ENCODE measurements at regions not wholly inside any gene's neighbourhood (a gene's known extent, or its start where the extent isn't known, plus 50 kb on each side); places are given as distances from the start of the nearest gene placed in this dataset.

DNA sequence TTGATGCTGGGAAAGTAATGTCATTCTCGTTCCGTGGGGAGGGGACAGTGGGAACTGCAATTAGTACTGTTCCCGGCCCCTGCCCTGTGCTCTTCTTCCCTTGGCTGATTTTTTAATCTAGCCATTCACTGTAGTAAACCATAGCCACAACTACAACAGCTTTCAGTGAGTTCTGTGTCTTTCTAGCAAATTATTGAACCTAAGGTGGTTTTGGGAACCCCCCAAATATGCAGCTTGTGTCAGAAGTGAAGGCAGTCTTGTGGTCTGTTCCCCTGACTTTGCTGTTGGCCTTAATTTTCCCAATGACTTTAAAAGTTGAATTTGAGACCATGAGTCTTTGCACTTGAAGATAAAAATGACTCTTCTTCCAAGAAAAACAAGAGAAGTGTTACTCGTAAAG lies 114.3 kb upstream of the ETV6 start:
- no peak overlapping the region for H3K14ac ChIP-seq (ENCODE audit: insufficient read depth, low read length)
- TF ChIP-seq, protein P1, sequence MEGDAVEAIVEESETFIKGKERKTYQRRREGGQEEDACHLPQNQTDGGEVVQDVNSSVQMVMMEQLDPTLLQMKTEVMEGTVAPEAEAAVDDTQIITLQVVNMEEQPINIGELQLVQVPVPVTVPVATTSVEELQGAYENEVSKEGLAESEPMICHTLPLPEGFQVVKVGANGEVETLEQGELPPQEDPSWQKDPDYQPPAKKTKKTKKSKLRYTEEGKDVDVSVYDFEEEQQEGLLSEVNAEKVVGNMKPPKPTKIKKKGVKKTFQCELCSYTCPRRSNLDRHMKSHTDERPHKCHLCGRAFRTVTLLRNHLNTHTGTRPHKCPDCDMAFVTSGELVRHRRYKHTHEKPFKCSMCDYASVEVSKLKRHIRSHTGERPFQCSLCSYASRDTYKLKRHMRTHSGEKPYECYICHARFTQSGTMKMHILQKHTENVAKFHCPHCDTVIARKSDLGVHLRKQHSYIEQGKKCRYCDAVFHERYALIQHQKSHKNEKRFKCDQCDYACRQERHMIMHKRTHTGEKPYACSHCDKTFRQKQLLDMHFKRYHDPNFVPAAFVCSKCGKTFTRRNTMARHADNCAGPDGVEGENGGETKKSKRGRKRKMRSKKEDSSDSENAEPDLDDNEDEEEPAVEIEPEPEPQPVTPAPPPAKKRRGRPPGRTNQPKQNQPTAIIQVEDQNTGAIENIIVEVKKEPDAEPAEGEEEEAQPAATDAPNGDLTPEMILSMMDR (conservative IDR thresholded peaks at IDR 0.05), result no peak
- H3K4ac ChIP-seq (ENCODE audit: low read depth, low read length), result no peak overlapping the region
- Mint-ChIP-seq H3K36me3 (ENCODE audit: insufficient read depth in 1 of 3, low read depth in 3 of 3) (no peaks in the 10 kb centered on the region), H3K9me3 (peaks cover 0 to 5% of the 10 kb centered on the region in 2 experiments; a peak in 2 of 5 replicates), H3K4me3 (no peak overlapping the region), H3K4me1 (no peaks in the 10 kb centered on the region), H3K27me3 (ENCODE audit: low read depth) (peaks cover 21% of the 10 kb centered on the region), H3K27ac (no peak overlapping the region)
- no peak overlapping the region for H3K18ac ChIP-seq (ENCODE audit: insufficient read length, low read depth, low read length)
- H4K91ac ChIP-seq (ENCODE audit: insufficient read length, low read depth, low read length), result no peak overlapping the region
- no peak overlapping the region for H3K4me2 ChIP-seq (ENCODE audit: insufficient read depth, insufficient read length, low read length)
- H3K79me1 ChIP-seq (ENCODE audit: insufficient read depth, low read depth, low read length, poor library complexity, severe bottlenecking), result no peaks in the 10 kb centered on the region
- H3K79me2 ChIP-seq (ENCODE audit: insufficient read depth, low read length), result no peaks in the 10 kb centered on the region
- H4K20me1 ChIP-seq (ENCODE audit: control insufficient read depth, insufficient read depth, insufficient read length), result no peaks in the 10 kb centered on the region
- H2AK5ac ChIP-seq (ENCODE audit: insufficient read length, low read length), result no peak overlapping the region
- no CpG with 5 or more reads among the region's 4 CpGs for WGBS (ENCODE audit: extremely low coverage, insufficient read length, low lambda C conversion rate)
- no peak overlapping the region for H4K8ac ChIP-seq (replicated peaks; ENCODE audit: insufficient read length, low read depth, low read length)
- no peak overlapping the region for H2AFZ ChIP-seq (ENCODE audit: low read length)
- H3K23me2 ChIP-seq (ENCODE audit: insufficient read length, low read depth, low read length, poor library complexity, severe bottlenecking), result no peaks in the 10 kb centered on the region
- no peak overlapping the region for H2BK15ac ChIP-seq (ENCODE audit: low read depth, low read length)
- H2BK20ac ChIP-seq (ENCODE audit: low read depth, low read length, poor library complexity, severe bottlenecking), result no peak overlapping the region
- H3K56ac ChIP-seq (ENCODE audit: insufficient read length, low read depth, low read length), result no peak overlapping the region
- H3T11ph ChIP-seq (ENCODE audit: low read length), result no peak overlapping the region
- H3K23ac ChIP-seq (ENCODE audit: insufficient read length, low read depth, low read length), result no peak overlapping the region
- no peaks in the 10 kb centered on the region; the same call in 1 of the 2 replicates for H3K27me3 ChIP-seq (ENCODE audit: insufficient read depth, low read length)
- H4K5ac ChIP-seq (ENCODE audit: insufficient read length, low read depth, low read length), result no peak overlapping the region
- DNase-seq, result no peak
- H3K9me3 ChIP-seq (ENCODE audit: control insufficient read depth, low read depth, low read length), result no peaks in the 10 kb centered on the region
- no peak overlapping the region for H2BK120ac ChIP-seq (ENCODE audit: low read depth, low read length, poor library complexity, severe bottlenecking)
- H2BK5ac ChIP-seq (ENCODE audit: insufficient read length, low read length), result no peak overlapping the region
- no peak overlapping the region for H3K9ac ChIP-seq (ENCODE audit: extremely low read depth, insufficient read length, low read length)
- no peak overlapping the region for H3K27ac ChIP-seq (ENCODE audit: insufficient read length, low read depth, low read length)
- H3K4me1 ChIP-seq (ENCODE audit: insufficient read depth, low read length), result no peaks in the 10 kb centered on the region
- H2BK12ac ChIP-seq (ENCODE audit: insufficient read length, low read depth, low read length), result no peak overlapping the region
